Panc1 (cell line): ENCODE measurements at regions not wholly inside any gene's neighbourhood (a gene's known extent, or its start where the extent isn't known, plus 50 kb on each side); places are given as distances from the start of the nearest gene placed in this dataset.

ENCODE experiments used
- ATAC-seq: fragments of 200-7000 bp; cut with Tn5 transposase; 2 replicates; pipeline ENCODE4 v1.9.1; 2020; ENCODE audit warnings: mild to moderate bottlenecking, moderate library complexity
- BruUV-seq: library from RNA; stranded (reverse); fragments of 400-500 nt; replicated peaks from 2 replicates; lab custom pipeline; 2021; lab: Mats Ljungman, UMichigan
- CTCF ChIA-PET: fragments of 300-600 bp; sonication (Branson Sonifier 250); formaldehyde crosslinking; loops from one replicate; lab custom pipeline; 2022; ENCODE audit warnings: antibody characterized with exemption; lab: Charles Lee
- POLR2A ChIA-PET: fragments of 300-600 bp; sonication (Branson Sonifier 250); formaldehyde crosslinking; loops from one replicate; lab custom pipeline; 2022; ENCODE audit warnings: antibody characterized with exemption; lab: Charles Lee
- DNase-seq: peaks from one replicate; pipeline ENCODE4 v3.0.0-alpha.2; 2010; ENCODE audit warnings: low read depth, low spot score
- H3K27ac ChIP-seq: 2 replicates; pipeline ENCODE4 v1.5.1; 2011; ENCODE audit warnings: mild to moderate bottlenecking, low read length, inconsistent platforms
- H3K27me3 ChIP-seq: fragments of 200-500 bp; sonication (Bioruptor generic); 2 replicates; pipeline ENCODE4 v1.6.0; 2014; ENCODE audit warnings: low read length, inconsistent platforms; ENCODE audit not compliant: control insufficient read depth, insufficient read depth
- H3K36me3 ChIP-seq: fragments of 200-500 bp; sonication (Bioruptor generic); 2 replicates; pipeline ENCODE4 v1.5.1; 2014; ENCODE audit warnings: inconsistent platforms, mild to moderate bottlenecking, low read length, moderate library complexity; ENCODE audit not compliant: control insufficient read depth, insufficient read depth
- H3K4me1 ChIP-seq: 2 replicates; pipeline ENCODE4 v1.5.1; 2011; ENCODE audit warnings: inconsistent platforms, mild to moderate bottlenecking, low read length, moderate library complexity; ENCODE audit not compliant: control insufficient read depth, insufficient read depth
- H3K4me3 ChIP-seq, 2 experiments: 2 replicates each; pipeline ENCODE4 v1.5.1; 2011 to 2012; ENCODE audit warnings: low read depth in 2 of 2, low read length in 2 of 2, mild to moderate bottlenecking in 2 of 2, inconsistent platforms in 1 of 2, moderate library complexity in 1 of 2
- H3K9me3 ChIP-seq: fragments of 200-500 bp; sonication (Bioruptor generic); 2 replicates; pipeline ENCODE4 v1.5.1; 2014; ENCODE audit warnings: low read depth, mild to moderate bottlenecking, inconsistent platforms, low read length, moderate library complexity; ENCODE audit not compliant: control insufficient read depth, insufficient read depth
- POLR2AphosphoS5 ChIP-seq: IDR thresholded peaks from 2 replicates; pipeline ENCODE4 v1.6.1; 2012; ENCODE audit warnings: mild to moderate bottlenecking, low read depth, low read length, moderate library complexity
- SIN3A ChIP-seq: IDR thresholded peaks from 2 replicates; pipeline ENCODE4 v1.6.1; 2012; ENCODE audit warnings: low read depth, mild to moderate bottlenecking, low read length, moderate library complexity, borderline replicate concordance; ENCODE audit not compliant: insufficient read depth
- TCF7L2 ChIP-seq: IDR thresholded peaks from 2 replicates; pipeline ENCODE4 v1.6.1; 2011; ENCODE audit warnings: mild to moderate bottlenecking, low read depth, low read length, inconsistent platforms
- in situ Hi-C: cut with HindIII; loops from 2 replicates; pipeline ENCODE4 v1.10.0; 2016; ENCODE audit warnings: low sequenced_read_pairs, low pct_unique_long_range_greater_than_20kb
- intact Hi-C: fragments of 100-400 bp; cut with micrococcal nuclease; formaldehyde crosslinking; loops from one replicate; pipeline ENCODE4 v1.10.0; 2022; ENCODE audit not compliant: unreplicated experiment
- TF ChIP-seq, protein P1 (sequence below), 2 experiments: IDR thresholded peaks; 2 replicates each; pipeline ENCODE4 v1.6.1; 2011 to 2012; ENCODE audit warnings: low read depth in 2 of 2, control low read depth in 1 of 2, low read length in 1 of 2, mild to moderate bottlenecking in 1 of 2, moderate library complexity in 1 of 2; ENCODE audit not compliant: insufficient read depth in 1 of 2
- TF ChIP-seq, protein P2 (sequence below): fragments of 450-650 bp; IDR thresholded peaks from 2 replicates; pipeline ENCODE4 v1.5.1; 2017; ENCODE audit warnings: mild to moderate bottlenecking

DNA sequence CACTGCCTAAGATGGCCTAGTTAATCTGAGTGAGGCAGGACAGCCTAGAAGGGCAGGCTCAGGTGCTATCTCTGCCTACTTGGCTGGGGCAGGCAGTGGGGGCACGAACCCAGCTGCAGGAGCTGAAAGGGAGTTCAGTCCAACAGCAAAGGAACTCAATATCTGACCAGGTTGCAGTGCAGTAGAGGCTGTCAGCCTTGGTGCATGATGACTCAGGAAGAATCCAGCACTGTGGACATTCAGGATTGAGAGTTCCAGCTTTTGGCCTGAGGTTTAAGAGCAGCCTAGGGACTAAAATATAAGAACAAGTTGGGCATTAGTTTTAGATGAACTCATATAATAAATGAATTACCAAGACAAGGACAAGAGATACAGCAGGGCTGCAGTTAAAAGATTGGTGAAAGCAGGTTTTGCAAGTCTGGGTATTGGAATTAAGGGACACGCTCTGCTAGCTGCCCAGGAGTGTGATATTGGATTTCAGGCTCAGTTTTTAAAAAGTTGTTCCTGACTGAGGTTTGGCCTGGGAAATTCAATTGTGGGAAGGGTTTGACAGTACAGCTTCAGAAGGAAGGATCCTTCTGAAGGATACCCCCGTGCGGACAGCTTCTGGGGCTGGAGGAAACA is 64.7 kb upstream of the ATG10 start:
- in situ Hi-C loops (no loop called here), intact Hi-C loops (no loop called here)
- no peak for ATAC-seq
- BruUV-seq = no TSS peak
- Histone ChIP-seq H3K9me3 (no peaks in the 10 kb centered on the region), H3K4me3 (no peak overlapping the region), H3K4me1 (no peaks in the 10 kb centered on the region), H3K36me3 (no peaks in the 10 kb centered on the region), H3K27me3 (no peaks in the 10 kb centered on the region), H3K27ac (no peak overlapping the region)
- TF ChIP-seq SIN3A (no peak), POLR2AphosphoS5 (no peak), TCF7L2 (no peak)
- TF ChIP-seq, protein P1, sequence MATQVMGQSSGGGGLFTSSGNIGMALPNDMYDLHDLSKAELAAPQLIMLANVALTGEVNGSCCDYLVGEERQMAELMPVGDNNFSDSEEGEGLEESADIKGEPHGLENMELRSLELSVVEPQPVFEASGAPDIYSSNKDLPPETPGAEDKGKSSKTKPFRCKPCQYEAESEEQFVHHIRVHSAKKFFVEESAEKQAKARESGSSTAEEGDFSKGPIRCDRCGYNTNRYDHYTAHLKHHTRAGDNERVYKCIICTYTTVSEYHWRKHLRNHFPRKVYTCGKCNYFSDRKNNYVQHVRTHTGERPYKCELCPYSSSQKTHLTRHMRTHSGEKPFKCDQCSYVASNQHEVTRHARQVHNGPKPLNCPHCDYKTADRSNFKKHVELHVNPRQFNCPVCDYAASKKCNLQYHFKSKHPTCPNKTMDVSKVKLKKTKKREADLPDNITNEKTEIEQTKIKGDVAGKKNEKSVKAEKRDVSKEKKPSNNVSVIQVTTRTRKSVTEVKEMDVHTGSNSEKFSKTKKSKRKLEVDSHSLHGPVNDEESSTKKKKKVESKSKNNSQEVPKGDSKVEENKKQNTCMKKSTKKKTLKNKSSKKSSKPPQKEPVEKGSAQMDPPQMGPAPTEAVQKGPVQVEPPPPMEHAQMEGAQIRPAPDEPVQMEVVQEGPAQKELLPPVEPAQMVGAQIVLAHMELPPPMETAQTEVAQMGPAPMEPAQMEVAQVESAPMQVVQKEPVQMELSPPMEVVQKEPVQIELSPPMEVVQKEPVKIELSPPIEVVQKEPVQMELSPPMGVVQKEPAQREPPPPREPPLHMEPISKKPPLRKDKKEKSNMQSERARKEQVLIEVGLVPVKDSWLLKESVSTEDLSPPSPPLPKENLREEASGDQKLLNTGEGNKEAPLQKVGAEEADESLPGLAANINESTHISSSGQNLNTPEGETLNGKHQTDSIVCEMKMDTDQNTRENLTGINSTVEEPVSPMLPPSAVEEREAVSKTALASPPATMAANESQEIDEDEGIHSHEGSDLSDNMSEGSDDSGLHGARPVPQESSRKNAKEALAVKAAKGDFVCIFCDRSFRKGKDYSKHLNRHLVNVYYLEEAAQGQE (IDR thresholded peaks at IDR 0.05; ENCODE audit: insufficient read depth in 1 of 2, low read depth in 2 of 2, low read length in 1 of 2) = no peak
- TF ChIP-seq, protein P2, sequence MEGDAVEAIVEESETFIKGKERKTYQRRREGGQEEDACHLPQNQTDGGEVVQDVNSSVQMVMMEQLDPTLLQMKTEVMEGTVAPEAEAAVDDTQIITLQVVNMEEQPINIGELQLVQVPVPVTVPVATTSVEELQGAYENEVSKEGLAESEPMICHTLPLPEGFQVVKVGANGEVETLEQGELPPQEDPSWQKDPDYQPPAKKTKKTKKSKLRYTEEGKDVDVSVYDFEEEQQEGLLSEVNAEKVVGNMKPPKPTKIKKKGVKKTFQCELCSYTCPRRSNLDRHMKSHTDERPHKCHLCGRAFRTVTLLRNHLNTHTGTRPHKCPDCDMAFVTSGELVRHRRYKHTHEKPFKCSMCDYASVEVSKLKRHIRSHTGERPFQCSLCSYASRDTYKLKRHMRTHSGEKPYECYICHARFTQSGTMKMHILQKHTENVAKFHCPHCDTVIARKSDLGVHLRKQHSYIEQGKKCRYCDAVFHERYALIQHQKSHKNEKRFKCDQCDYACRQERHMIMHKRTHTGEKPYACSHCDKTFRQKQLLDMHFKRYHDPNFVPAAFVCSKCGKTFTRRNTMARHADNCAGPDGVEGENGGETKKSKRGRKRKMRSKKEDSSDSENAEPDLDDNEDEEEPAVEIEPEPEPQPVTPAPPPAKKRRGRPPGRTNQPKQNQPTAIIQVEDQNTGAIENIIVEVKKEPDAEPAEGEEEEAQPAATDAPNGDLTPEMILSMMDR = no peak
- POLR2A ChIA-PET = no interaction called here
- no peak for DNase-seq
- CTCF ChIA-PET = no interaction called here

DNA sequence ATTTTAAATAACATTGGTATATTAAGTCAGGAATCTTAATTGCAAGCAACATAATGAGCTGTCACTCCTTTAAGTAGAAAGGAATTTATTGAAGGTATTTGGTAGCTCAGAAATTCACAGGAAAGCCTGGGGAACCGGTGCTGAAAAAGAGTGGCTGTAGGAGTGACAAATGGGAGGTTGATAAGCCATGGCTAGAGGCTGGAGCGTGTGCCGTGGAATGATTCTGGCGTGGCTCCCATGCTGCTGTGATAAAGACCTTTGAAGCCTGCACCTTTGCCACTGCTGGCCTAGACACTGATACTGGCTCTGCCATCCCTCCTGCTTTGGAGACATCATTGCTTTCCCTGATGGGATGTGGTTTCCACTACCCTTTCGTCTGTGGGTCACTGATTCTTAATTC is 65.7 kb upstream of the ATG10 start:
- Histone ChIP-seq H3K4me3 (no peak overlapping the region), H3K36me3 (no peaks in the 10 kb centered on the region), H3K4me1 (no peaks in the 10 kb centered on the region), H3K27me3 (no peaks in the 10 kb centered on the region), H3K9me3 (no peaks in the 10 kb centered on the region), H3K27ac (no peak overlapping the region)
- TF ChIP-seq, protein P1 (IDR thresholded peaks at IDR 0.05; ENCODE audit: insufficient read depth in 1 of 2, low read depth in 2 of 2, low read length in 1 of 2) = no peak
- TF ChIP-seq POLR2AphosphoS5 (no peak), SIN3A (no peak), TCF7L2 (no peak)
- TF ChIP-seq, protein P2 = no peak
- intact Hi-C loops (no loop called here), in situ Hi-C loops (no loop called here)
- POLR2A ChIA-PET = no interaction called here
- DNase-seq = no peak
- ATAC-seq = no peak
- CTCF ChIA-PET = no interaction called here
- BruUV-seq = no TSS peak
